Neuronal stem cell (in vitro differentiated cells): ENCODE measurements at regions not wholly inside any gene's neighbourhood (a gene's known extent, or its start where the extent isn't known, plus 50 kb on each side); places are given as distances from the start of the nearest gene placed in this dataset.

Source experiments
- DNase-seq: peaks from one replicate; pipeline ENCODE4 v3.0.0-alpha.2; 2013; ENCODE audit warnings: low spot score
- H2AFZ ChIP-seq: one replicate; pipeline ENCODE4 v1.6.1; 2013; ENCODE audit warnings: mild to moderate bottlenecking, low read length, inconsistent platforms
- H2AK5ac ChIP-seq: 2 replicates; pipeline ENCODE4 v1.6.1; 2013; ENCODE audit warnings: low read depth, mild to moderate bottlenecking, inconsistent platforms, low read length, moderate library complexity, mixed read lengths
- H2BK120ac ChIP-seq: 2 replicates; pipeline ENCODE4 v1.6.1; 2013; ENCODE audit warnings: low read depth, mild to moderate bottlenecking, inconsistent platforms, low read length, moderate library complexity, mixed read lengths
- H2BK12ac ChIP-seq: one replicate; pipeline ENCODE4 v1.6.1; 2013; ENCODE audit warnings: low read length, inconsistent platforms
- H2BK15ac ChIP-seq: 2 replicates; pipeline ENCODE4 v1.6.1; 2013; ENCODE audit warnings: mild to moderate bottlenecking, low read length, inconsistent platforms, mixed read lengths
- H2BK5ac ChIP-seq: one replicate; pipeline ENCODE4 v1.6.1; 2013; ENCODE audit warnings: inconsistent platforms, mild to moderate bottlenecking, low read length, moderate library complexity
- H3K14ac ChIP-seq: one replicate; pipeline ENCODE4 v1.6.1; 2013; ENCODE audit warnings: low read length, inconsistent platforms
- H3K18ac ChIP-seq: 2 replicates; pipeline ENCODE4 v1.6.1; 2013; ENCODE audit warnings: low read length, inconsistent platforms
- H3K23ac ChIP-seq: 2 replicates; pipeline ENCODE4 v1.6.1; 2013; ENCODE audit warnings: low read depth, mild to moderate bottlenecking, mixed read lengths, low read length, inconsistent platforms; ENCODE audit not compliant: poor library complexity
- H3K27ac ChIP-seq: replicated peaks from 3 replicates; pipeline ENCODE4 v1.5.1; 2013; ENCODE audit warnings: low read length, inconsistent platforms
- H3K27me3 ChIP-seq, 3 experiments: 2 replicates each; pipeline ENCODE4 v1.6.1; 2013; ENCODE audit warnings: low read length in 3 of 3, mild to moderate bottlenecking in 2 of 3, inconsistent platforms in 1 of 3, low read depth in 1 of 3, mixed read lengths in 1 of 3, moderate library complexity in 1 of 3; ENCODE audit not compliant: control insufficient read depth in 3 of 3, insufficient read depth in 3 of 3
- H3K36me3 ChIP-seq, 2 donors: replicated peaks in 1 of 2; 2 replicates each; pipeline ENCODE4 v1.6.1; 2013; ENCODE audit warnings: low read length in 2 of 2; ENCODE audit not compliant: control insufficient read depth in 2 of 2, insufficient read depth in 2 of 2
- H3K4ac ChIP-seq: 2 replicates; pipeline ENCODE4 v1.6.1; 2013; ENCODE audit warnings: inconsistent platforms, mild to moderate bottlenecking, low read length, moderate library complexity
- H3K4me1 ChIP-seq, 2 donors: 1 replicate in 1 of 2; 2 replicates in 1 of 2; pipeline ENCODE4 v1.6.1; 2013; ENCODE audit warnings: low read length in 2 of 2, low read depth in 1 of 2; ENCODE audit not compliant: control insufficient read depth in 2 of 2, insufficient read depth in 1 of 2
- H3K4me2 ChIP-seq: one replicate; pipeline ENCODE4 v1.6.1; 2013; ENCODE audit warnings: mild to moderate bottlenecking, low read length, inconsistent platforms; ENCODE audit not compliant: insufficient read depth, poor library complexity, severe bottlenecking
- H3K4me3 ChIP-seq, 2 donors: 2 replicates each; pipeline ENCODE4 v1.5.1; 2013; ENCODE audit warnings: low read length in 2 of 2, mild to moderate bottlenecking in 2 of 2, inconsistent platforms in 1 of 2, moderate library complexity in 1 of 2
- H3K79me1 ChIP-seq: one replicate; pipeline ENCODE4 v1.6.1; 2013; ENCODE audit warnings: low read depth, mild to moderate bottlenecking, inconsistent platforms, low read length, moderate library complexity
- H3K9ac ChIP-seq: one replicate; pipeline ENCODE4 v1.6.1; 2013; ENCODE audit warnings: mild to moderate bottlenecking, low read depth, low read length, inconsistent platforms; ENCODE audit not compliant: poor library complexity
- H3K9me3 ChIP-seq, 2 donors: replicated peaks in 1 of 2; 2 replicates each; pipeline versions ENCODE3 to v1.6.1; 2013; ENCODE audit warnings: low read length in 2 of 2, mild to moderate bottlenecking in 2 of 2, inconsistent platforms in 1 of 2, low read depth in 1 of 2, mixed read lengths in 1 of 2, moderate library complexity in 1 of 2; ENCODE audit not compliant: control insufficient read depth in 2 of 2, insufficient read depth in 1 of 2
- H4K8ac ChIP-seq: one replicate; pipeline ENCODE4 v1.6.1; 2013; ENCODE audit warnings: low read depth, mild to moderate bottlenecking, inconsistent platforms, low read length, moderate library complexity
- H4K91ac ChIP-seq: one replicate; pipeline ENCODE4 v1.6.1; 2013; ENCODE audit warnings: low read length, low read depth, mild to moderate bottlenecking, inconsistent platforms; ENCODE audit not compliant: poor library complexity
- WGBS, 2 donors: extraction: QIAGEN DNeasy Blood & Tissue Kit; methylation state at CpG; one replicate each; pipeline ENCODE4 v1.1.7; 2013; ENCODE audit warnings: missing lambda C conversion rate in 2 of 2, mixed read lengths in 1 of 2; ENCODE audit not compliant: insufficient read length in 2 of 2, insufficient replicate concordance in 1 of 2; ENCODE audit errors: extremely low coverage in 2 of 2; 5-methylcytosine and 5-hydroxymethylcytosine counted together

GRCh38 chrX:64580605-64581004 is 185.4 kb upstream of the MTMR8 start:
- no peak overlapping the region for H2BK5ac ChIP-seq
- H3K18ac ChIP-seq, result no peak overlapping the region
- H4K91ac ChIP-seq, result no peak overlapping the region
- no peaks in the 10 kb centered on the region for H3K9me3 ChIP-seq
- no peak overlapping the region for H3K14ac ChIP-seq
- no peak overlapping the region for H2AFZ ChIP-seq
- H3K27ac ChIP-seq, result no peak overlapping the region
- no peak overlapping the region for H3K4ac ChIP-seq
- no peak overlapping the region for H4K8ac ChIP-seq
- no peaks in the 10 kb centered on the region for H3K4me1 ChIP-seq
- no peak overlapping the region for H2BK15ac ChIP-seq
- no peak overlapping the region for H2AK5ac ChIP-seq
- peaks cover 0 to 3% (median 0%) of the 10 kb centered on the region in 3 experiments for H3K27me3 ChIP-seq
- no peak overlapping the region for H3K23ac ChIP-seq
- H3K79me1 ChIP-seq, result no peaks in the 10 kb centered on the region
- no peak overlapping the region for H3K9ac ChIP-seq
- H3K4me3 ChIP-seq, result no peak overlapping the region
- no peak overlapping the region for H2BK12ac ChIP-seq
- no peak overlapping the region for H2BK120ac ChIP-seq
- no peak overlapping the region for H3K4me2 ChIP-seq
- no peak for DNase-seq
- no CpG with 5 or more reads among the region's 4 CpGs for WGBS, 2 donors
- H3K36me3 ChIP-seq, result no peaks in the 10 kb centered on the region

GRCh38 chrX:64580035-64580434 is 184.8 kb upstream of the MTMR8 start:
- Histone ChIP-seq H3K4me1 (no peaks in the 10 kb centered on the region), H3K23ac (no peak overlapping the region), H3K4ac (no peak overlapping the region), H3K79me1 (no peaks in the 10 kb centered on the region), H3K27ac (no peak overlapping the region), H2AFZ (no peak overlapping the region), H3K9me3 (no peaks in the 10 kb centered on the region), H3K4me3 (no peak overlapping the region), H4K8ac (no peak overlapping the region), H3K36me3 (no peaks in the 10 kb centered on the region), H3K27me3 (peaks cover 0 to 3% (median 0%) of the 10 kb centered on the region in 3 experiments), H2BK5ac (no peak overlapping the region), H2BK15ac (no peak overlapping the region), H3K4me2 (no peak overlapping the region), H2BK12ac (no peak overlapping the region), H3K18ac (no peak overlapping the region), H2AK5ac (no peak overlapping the region), H4K91ac (no peak overlapping the region), H3K14ac (no peak overlapping the region), H2BK120ac (no peak overlapping the region), H3K9ac (no peak overlapping the region)
- no peak for DNase-seq
- WGBS, 2 donors, result no CpG with 5 or more reads among the region's 4 CpGs

GRCh38 chrX:64571011-64571410 is 175.8 kb upstream of the MTMR8 start:
- Histone ChIP-seq H2AFZ (no peak overlapping the region), H4K91ac (no peak overlapping the region), H3K27me3 (no peaks in the 10 kb centered on the region), H3K4me1 (no peaks in the 10 kb centered on the region), H2BK12ac (no peak overlapping the region), H3K9me3 (no peaks in the 10 kb centered on the region), H3K27ac (no peak overlapping the region), H4K8ac (no peak overlapping the region), H3K18ac (no peak overlapping the region), H3K79me1 (no peaks in the 10 kb centered on the region), H2AK5ac (no peak overlapping the region), H3K23ac (no peak overlapping the region), H2BK5ac (no peak overlapping the region), H3K4me2 (no peak overlapping the region), H2BK15ac (no peak overlapping the region), H2BK120ac (no peak overlapping the region), H3K14ac (no peak overlapping the region), H3K36me3 (no peaks in the 10 kb centered on the region), H3K4me3 (no peak overlapping the region), H3K9ac (no peak overlapping the region), H3K4ac (no peak overlapping the region)
- no CpG with 5 or more reads among the region's 4 CpGs for WGBS, 2 donors
- peak; percentile 3 for DNase-seq

DNA sequence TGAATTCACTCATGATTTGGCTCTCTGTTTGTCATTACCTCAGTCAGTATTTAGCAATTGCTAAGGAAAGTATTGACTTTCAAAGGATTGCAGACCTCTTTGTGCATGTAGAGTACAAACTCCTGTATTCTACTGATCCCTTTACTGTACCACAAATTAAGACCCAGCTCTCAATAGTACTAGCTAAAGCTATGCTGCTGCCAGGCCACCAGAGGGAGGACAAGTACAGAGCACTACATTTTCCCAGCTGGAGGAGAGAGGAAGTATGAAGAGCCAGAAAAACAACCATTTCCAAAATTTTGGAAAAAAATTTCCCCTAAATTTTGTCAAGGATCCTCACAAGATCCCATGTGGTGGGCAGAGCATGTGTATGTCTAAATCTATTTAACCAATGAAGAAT is 175.0 kb upstream of the MTMR8 start:
- H3K36me3 ChIP-seq, result no peaks in the 10 kb centered on the region
- no peak for DNase-seq
- H2BK12ac ChIP-seq, result no peak overlapping the region
- no peak overlapping the region for H3K18ac ChIP-seq
- no peak overlapping the region for H4K8ac ChIP-seq
- no peaks in the 10 kb centered on the region for H3K79me1 ChIP-seq
- H3K27me3 ChIP-seq, result no peaks in the 10 kb centered on the region
- H3K9ac ChIP-seq, result no peak overlapping the region
- no peak overlapping the region for H3K4me2 ChIP-seq
- no peak overlapping the region for H3K23ac ChIP-seq
- no peak overlapping the region for H3K27ac ChIP-seq
- no peaks in the 10 kb centered on the region for H3K9me3 ChIP-seq
- no peak overlapping the region for H4K91ac ChIP-seq
- no peak overlapping the region for H2BK15ac ChIP-seq
- H2AFZ ChIP-seq, result no peak overlapping the region
- no peak overlapping the region for H2BK120ac ChIP-seq
- no peak overlapping the region for H3K4ac ChIP-seq
- H2BK5ac ChIP-seq, result no peak overlapping the region
- no peaks in the 10 kb centered on the region for H3K4me1 ChIP-seq
- H2AK5ac ChIP-seq, result no peak overlapping the region
- no peak overlapping the region for H3K4me3 ChIP-seq
- no peak overlapping the region for H3K14ac ChIP-seq
